Activated CD8-positive, alpha-beta memory T cell treated with anti-CD3 and anti-CD28 coated beads for 1 hour (primary cell): ENCODE measurements at regions not wholly inside any gene's neighbourhood (a gene's known extent, or its start where the extent isn't known, plus 50 kb on each side); places are given as distances from the start of the nearest gene placed in this dataset.
"Not testable (repeated sequence)": the region's sequence is repeated elsewhere in the genome, so short reads cannot be mapped to it uniquely, and the experiment has no call there.

Source experiments
- DNase-seq, 2 donors: peaks; one replicate each; pipeline ENCODE4 v3.0.0-alpha.2; 2020; ENCODE audit warnings: low read depth in 1 of 2; ENCODE audit errors: extremely low read depth in 1 of 2

GRCh38 chr22:26914519-26915185 lies 257.3 kb downstream of the MIAT start:
- no peak for DNase-seq

- no peak for DNase-seq
These were observed 258.8 kb downstream of the MIAT start for GRCh38 chr22:26916236-26916635.

- no peak for DNase-seq
These were observed 260.8 kb downstream of the MIAT start for GRCh38 chr22:26918226-26918625.

- DNase-seq, result no peak
These were observed 264.3 kb downstream of the MIAT start for GRCh38 chr22:26921726-26922125.

- DNase-seq, result no peak
These were observed 265.4 kb downstream of the MIAT start for GRCh38 chr22:26922806-26923205.

- DNase-seq, result no peak
These were observed 266.1 kb downstream of the MIAT start for GRCh38 chr22:26923531-26923930.

GRCh38 chr22:26927821-26928220 lies 270.4 kb downstream of the MIAT start:
- DNase-seq, result no peak

- DNase-seq, result no peak
These were observed 274.1 kb downstream of the MIAT start for GRCh38 chr22:26931471-26931870.

GRCh38 chr22:26933105-26933590 lies 275.8 kb downstream of the MIAT start:
- no peak for DNase-seq

- DNase-seq, result no peak
These were observed 279.8 kb downstream of the MIAT start for GRCh38 chr22:26937213-26937612.

- DNase-seq, result no peak
These were observed 282.1 kb downstream of the MIAT start for GRCh38 chr22:26939466-26939865.

GRCh38 chr22:26941896-26942636 lies 284.7 kb downstream of the MIAT start:
- DNase-seq, result no peak

- DNase-seq, result no peak
These were observed 285.2 kb downstream of the MIAT start for GRCh38 chr22:26942637-26942957.

- no peak for DNase-seq
These were observed 288.2 kb downstream of the MIAT start for GRCh38 chr22:26945565-26945964.

- DNase-seq, result no peak
These were observed 291.8 kb downstream of the MIAT start for GRCh38 chr22:26949193-26949592.

- not testable (repeated sequence) for DNase-seq
These were observed 293.8 kb downstream of the MIAT start for GRCh38 chr22:26951139-26951538.

- no peak for DNase-seq
These were observed 294.6 kb downstream of the MIAT start for GRCh38 chr22:26952004-26952403.

- no peak for DNase-seq
These were observed 295.1 kb downstream of the MIAT start for GRCh38 chr22:26952451-26953011.

- DNase-seq, result no peak
These were observed 295.9 kb downstream of the MIAT start for GRCh38 chr22:26953012-26953883.

GRCh38 chr22:26956371-26956770 lies 299.0 kb downstream of the MIAT start:
- DNase-seq, result no peak

GRCh38 chr22:26957176-26957575 lies 299.8 kb downstream of the MIAT start:
- no peak for DNase-seq
